ENCODE measurements at regions not wholly inside any gene's neighbourhood (a gene's known extent, or its start where the extent isn't known, plus 50 kb on each side); places are given as distances from the start of the nearest gene placed in this dataset.
A peak's percentile ranks its signal among the peaks of the same experiment; 100 is the strongest.

GRCh38 chr5:105506692-105507277, 1944.2 kb upstream of the NUDT12 start:
- Histone ChIP-seq H3K14ac (ENCODE audit: insufficient read depth, low read length) (no peak overlapping the region), H3K27ac (ENCODE audit: insufficient read length, low read depth, low read length) (no peak overlapping the region), H3K4me1 (ENCODE audit: insufficient read depth, low read length) (no peaks in the 10 kb centered on the region; the same call in 1 of the 2 replicates), H2AFZ (ENCODE audit: low read length) (no peak overlapping the region), H3K18ac (ENCODE audit: insufficient read length, low read depth, low read length) (no peak overlapping the region), H4K5ac (ENCODE audit: insufficient read length, low read depth, low read length) (no peak overlapping the region), H2AK5ac (ENCODE audit: insufficient read length, low read length) (no peak overlapping the region), H2BK20ac (ENCODE audit: low read depth, low read length, poor library complexity, severe bottlenecking) (no peak overlapping the region), H4K20me1 (ENCODE audit: control insufficient read depth, insufficient read depth, insufficient read length) (no peaks in the 10 kb centered on the region), H2BK15ac (ENCODE audit: low read depth, low read length) (no peak overlapping the region), H3K9ac (ENCODE audit: extremely low read depth, insufficient read length, low read length) (no peak overlapping the region), H3K23me2 (ENCODE audit: insufficient read length, low read depth, low read length, poor library complexity, severe bottlenecking) (no peaks in the 10 kb centered on the region), H2BK12ac (ENCODE audit: insufficient read length, low read depth, low read length) (no peak overlapping the region), H3T11ph (ENCODE audit: low read length) (no peak overlapping the region), H3K4me2 (ENCODE audit: insufficient read depth, insufficient read length, low read length) (no peak overlapping the region), H3K4ac (ENCODE audit: low read depth, low read length) (no peak overlapping the region), H4K91ac (ENCODE audit: insufficient read length, low read depth, low read length) (no peak overlapping the region), H3K9me3 (ENCODE audit: control insufficient read depth, low read depth, low read length) (no peaks in the 10 kb centered on the region), H3K23ac (ENCODE audit: insufficient read length, low read depth, low read length) (no peak overlapping the region), H2BK120ac (ENCODE audit: low read depth, low read length, poor library complexity, severe bottlenecking) (no peak overlapping the region), H3K56ac (ENCODE audit: insufficient read length, low read depth, low read length) (no peak overlapping the region), H3K27me3 (ENCODE audit: insufficient read depth, low read length) (no peaks in the 10 kb centered on the region), H2BK5ac (ENCODE audit: insufficient read length, low read length) (no peak overlapping the region), H3K79me1 (ENCODE audit: insufficient read depth, low read depth, low read length, poor library complexity, severe bottlenecking) (no peaks in the 10 kb centered on the region), H3K79me2 (ENCODE audit: insufficient read depth, low read length) (no peaks in the 10 kb centered on the region), H4K8ac (replicated peaks; ENCODE audit: insufficient read length, low read depth, low read length) (no peak overlapping the region)
- no peaks in the 10 kb centered on the region for H3K36me3 Mint-ChIP-seq (ENCODE audit: insufficient read depth in 1 of 3, low read depth in 3 of 3)
- H3K27me3 Mint-ChIP-seq (ENCODE audit: low read depth): no peaks in the 10 kb centered on the region
- H3K4me1 Mint-ChIP-seq: peaks cover 7% of the 10 kb centered on the region in 2 experiments
- peak; percentile 67 for DNase-seq
- H3K4me3 Mint-ChIP-seq: no peak overlapping the region
- WGBS (ENCODE audit: extremely low coverage, insufficient read length, low lambda C conversion rate): no CpG with 5 or more reads among the region's 2 CpGs
- H3K9me3 Mint-ChIP-seq: no peaks in the 10 kb centered on the region
- no peak overlapping the region for H3K27ac Mint-ChIP-seq
- peak; percentile 73 for TF ChIP-seq CTCF (conservative IDR thresholded peaks at IDR 0.05)
